ENCODE measurements at regions not wholly inside any gene's neighbourhood (a gene's known extent, or its start where the extent isn't known, plus 50 kb on each side); places are given as distances from the start of the nearest gene placed in this dataset.

GRCh38 chr6:95846652-95847051, 169.1 kb upstream of the FUT9 start:
- no peak overlapping the region for H3K4me2 ChIP-seq (ENCODE audit: insufficient read depth, insufficient read length, low read length)
- no peak for DNase-seq
- H2BK12ac ChIP-seq (ENCODE audit: insufficient read length, low read depth, low read length), result no peak overlapping the region
- H3K9ac ChIP-seq (ENCODE audit: extremely low read depth, insufficient read length, low read length), result no peak overlapping the region
- no peaks in the 10 kb centered on the region for H3K79me2 ChIP-seq (ENCODE audit: insufficient read depth, low read length)
- no peak for TF ChIP-seq CTCF (conservative IDR thresholded peaks at IDR 0.05)
- no peaks in the 10 kb centered on the region for H3K79me1 ChIP-seq (ENCODE audit: insufficient read depth, low read depth, low read length, poor library complexity, severe bottlenecking)
- no peaks in the 10 kb centered on the region for H3K23me2 ChIP-seq (ENCODE audit: insufficient read length, low read depth, low read length, poor library complexity, severe bottlenecking)
- H3K14ac ChIP-seq (ENCODE audit: insufficient read depth, low read length), result no peak overlapping the region
- no peak overlapping the region for H2BK120ac ChIP-seq (ENCODE audit: low read depth, low read length, poor library complexity, severe bottlenecking)
- no peak overlapping the region for H3K27ac Mint-ChIP-seq
- H3K9me3 Mint-ChIP-seq, result no peaks in the 10 kb centered on the region
- H3K4ac ChIP-seq (ENCODE audit: low read depth, low read length), result no peak overlapping the region
- H2AFZ ChIP-seq (ENCODE audit: low read length), result no peak overlapping the region
- no peak overlapping the region for H3K56ac ChIP-seq (ENCODE audit: insufficient read length, low read depth, low read length)
- no peak overlapping the region for H2AK5ac ChIP-seq (ENCODE audit: insufficient read length, low read length)
- no peak overlapping the region for H3K18ac ChIP-seq (ENCODE audit: insufficient read length, low read depth, low read length)
- no peaks in the 10 kb centered on the region for H3K4me1 ChIP-seq (ENCODE audit: insufficient read depth, low read length)
- no peak overlapping the region for H3K23ac ChIP-seq (ENCODE audit: insufficient read length, low read depth, low read length)
- no peak overlapping the region for H3K4me3 Mint-ChIP-seq
- no peak overlapping the region for H2BK5ac ChIP-seq (ENCODE audit: insufficient read length, low read length)
- H3K36me3 Mint-ChIP-seq (ENCODE audit: insufficient read depth in 1 of 3, low read depth in 3 of 3), result no peaks in the 10 kb centered on the region
- no peak overlapping the region for H3K27ac ChIP-seq (ENCODE audit: insufficient read length, low read depth, low read length)
- no peaks in the 10 kb centered on the region for H3K9me3 ChIP-seq (ENCODE audit: control insufficient read depth, low read depth, low read length)
- no CpG with 5 or more reads among the region's 2 CpGs for WGBS (ENCODE audit: extremely low coverage, insufficient read length, low lambda C conversion rate)
- H3K27me3 ChIP-seq (ENCODE audit: insufficient read depth, low read length), result no peaks in the 10 kb centered on the region
- H2BK15ac ChIP-seq (ENCODE audit: low read depth, low read length), result no peak overlapping the region
- H3K4me1 Mint-ChIP-seq, result peaks cover 2% of the 10 kb centered on the region in 2 experiments
- H3K27me3 Mint-ChIP-seq (ENCODE audit: low read depth), result no peaks in the 10 kb centered on the region
- no peak overlapping the region for H2BK20ac ChIP-seq (ENCODE audit: low read depth, low read length, poor library complexity, severe bottlenecking)
- no peak overlapping the region for H3T11ph ChIP-seq (ENCODE audit: low read length)
- no peaks in the 10 kb centered on the region for H4K20me1 ChIP-seq (ENCODE audit: control insufficient read depth, insufficient read depth, insufficient read length)
- H4K91ac ChIP-seq (ENCODE audit: insufficient read length, low read depth, low read length), result no peak overlapping the region
- no peak overlapping the region for H4K8ac ChIP-seq (replicated peaks; ENCODE audit: insufficient read length, low read depth, low read length)
- no peak overlapping the region for H4K5ac ChIP-seq (ENCODE audit: insufficient read length, low read depth, low read length)
